T-helper 9 cell (primary cell): ENCODE measurements at regions not wholly inside any gene's neighbourhood (a gene's known extent, or its start where the extent isn't known, plus 50 kb on each side); places are given as distances from the start of the nearest gene placed in this dataset.

Experiments used
- DNase-seq: peaks from one replicate; pipeline ENCODE4 v3.0.0-alpha.2; 2020

DNA sequence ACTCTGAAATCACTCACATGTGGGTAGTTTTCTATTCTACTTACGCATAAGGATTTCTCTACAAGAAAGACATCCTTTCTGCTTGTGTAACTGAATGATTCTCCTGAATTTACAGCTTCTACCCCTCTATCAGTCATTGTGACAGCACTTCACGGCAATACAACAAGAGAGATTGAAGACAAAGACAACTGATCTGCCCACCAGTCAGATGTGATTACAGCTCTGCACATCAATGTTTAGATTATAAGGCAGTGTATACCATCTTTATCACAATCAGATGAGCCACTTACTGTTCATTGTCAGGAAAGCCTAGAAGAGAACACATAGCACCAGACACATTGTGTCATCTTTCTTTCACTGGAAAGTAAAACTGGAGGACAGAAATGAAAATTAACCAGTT lies 324.4 kb downstream of the CENPC start:
- no peak for DNase-seq

DNA sequence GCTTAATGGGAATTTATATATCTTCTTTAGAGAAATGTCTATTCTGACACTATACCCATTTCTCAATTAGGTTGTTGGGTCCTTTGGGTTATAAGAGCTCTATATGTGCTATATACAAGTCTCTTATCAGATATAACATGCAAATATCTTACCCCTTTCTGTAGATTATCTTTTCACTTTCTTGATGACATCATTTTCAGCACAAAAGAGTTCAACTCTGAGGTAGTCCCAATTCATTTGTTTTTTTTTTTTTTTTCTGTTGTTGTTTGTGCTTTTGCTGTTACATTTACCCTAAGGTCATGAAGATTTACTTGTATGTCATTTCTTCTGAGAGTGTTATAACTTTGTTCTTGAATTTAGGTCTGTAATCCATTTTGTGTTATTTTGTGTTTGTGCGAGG lies 326.4 kb downstream of the CENPC start:
- no peak for DNase-seq

DNA sequence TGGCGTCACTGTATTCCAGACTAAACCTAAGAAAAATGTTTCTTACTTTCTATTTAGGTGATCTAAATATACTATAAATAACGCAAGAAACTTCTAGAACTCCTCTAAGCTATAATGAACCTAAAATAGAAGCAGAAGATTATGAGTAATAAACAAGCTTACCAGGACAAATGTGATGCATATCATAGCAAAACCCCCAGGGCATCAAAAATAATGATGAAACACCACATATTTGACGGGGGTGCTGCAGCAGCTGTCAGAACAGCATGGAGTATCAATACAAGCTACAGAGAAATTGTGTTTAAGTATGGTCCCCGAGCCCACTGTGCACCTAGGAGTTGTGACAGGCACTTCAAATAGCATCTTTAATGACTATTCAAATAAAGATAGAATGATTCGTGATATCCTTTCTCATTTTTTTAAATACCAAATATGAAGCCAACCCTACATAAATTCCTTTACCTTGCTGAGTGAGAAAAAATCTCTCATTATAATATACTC lies 337.3 kb downstream of the CENPC start:
- DNase-seq, result no peak

GRCh38 chr4:67204441-67204840 lies 340.9 kb downstream of the CENPC start:
- no peak for DNase-seq

DNA sequence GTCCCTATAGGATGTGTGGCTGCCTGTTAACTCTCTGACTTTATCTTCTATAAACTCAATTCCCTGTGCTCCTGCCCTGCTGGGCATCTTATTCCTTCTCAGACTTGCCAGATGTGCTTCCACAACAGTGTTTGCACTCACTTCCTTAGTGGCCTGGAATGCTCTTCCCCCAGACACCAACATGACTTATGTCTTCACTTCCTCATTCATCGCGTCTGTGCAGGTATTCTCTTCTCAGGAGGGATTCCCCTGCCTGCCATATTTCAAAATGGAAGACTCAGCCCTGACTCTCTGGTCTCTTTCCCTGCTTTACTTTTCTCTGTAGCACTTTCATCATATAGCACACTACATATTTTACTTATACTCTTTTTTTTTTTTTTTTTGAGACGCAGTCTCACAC lies 344.0 kb downstream of the CENPC start:
- DNase-seq, result no peak

GRCh38 chr4:67198727-67199126 lies 346.6 kb downstream of the CENPC start:
- DNase-seq, result no peak

GRCh38 chr4:67167849-67168248 lies 377.5 kb downstream of the CENPC start:
- no peak for DNase-seq

DNA sequence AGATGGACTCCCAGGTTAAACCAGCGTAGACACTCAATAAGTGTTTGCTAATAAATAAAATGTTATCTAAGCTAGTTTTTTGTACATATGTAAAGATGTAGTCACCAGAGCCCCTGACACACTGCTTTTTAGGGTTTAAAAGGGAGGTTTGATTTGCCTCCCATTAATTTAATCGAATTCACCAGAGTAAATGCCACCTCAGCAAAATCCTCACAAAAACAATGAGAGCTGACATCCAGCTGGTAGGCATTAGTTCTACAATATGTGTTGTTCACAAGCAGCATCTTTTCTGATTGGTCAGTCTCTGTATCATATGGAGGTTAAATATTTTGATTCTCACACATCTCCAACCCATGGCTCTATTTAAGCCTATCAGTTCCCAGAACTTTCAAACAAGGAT lies 382.6 kb downstream of the CENPC start:
- no peak for DNase-seq

GRCh38 chr4:67161311-67161710 lies 384.0 kb downstream of the CENPC start:
- DNase-seq, result no peak

GRCh38 chr4:67160394-67160793 lies 384.9 kb downstream of the CENPC start:
- no peak for DNase-seq

GRCh38 chr4:67158666-67159065 lies 386.6 kb downstream of the CENPC start:
- no peak for DNase-seq

DNA sequence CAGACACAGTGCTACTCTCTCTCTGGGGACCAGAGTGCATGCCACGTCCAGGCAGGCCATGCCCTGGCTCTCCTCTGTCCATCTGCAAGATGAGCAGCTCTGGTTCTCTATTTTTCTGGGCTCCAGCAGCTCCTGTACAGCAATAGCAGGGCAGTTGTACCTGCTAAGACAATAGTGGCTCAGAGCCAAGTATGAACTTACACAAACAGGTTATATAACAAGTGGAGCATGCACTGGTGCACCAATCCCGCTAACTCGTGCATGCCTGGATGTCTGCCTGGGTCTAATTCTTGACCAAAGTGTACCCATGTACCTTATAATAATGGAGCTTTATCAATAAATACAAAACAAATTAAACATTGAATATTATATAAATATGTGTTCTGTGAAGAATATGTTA lies 392.3 kb downstream of the CENPC start:
- no peak for DNase-seq

- DNase-seq, result no peak
These were observed 393.6 kb downstream of the CENPC start for GRCh38 chr4:67151376-67152343.

GRCh38 chr4:67141586-67141985 lies 403.7 kb downstream of the CENPC start:
- DNase-seq, result no peak

DNA sequence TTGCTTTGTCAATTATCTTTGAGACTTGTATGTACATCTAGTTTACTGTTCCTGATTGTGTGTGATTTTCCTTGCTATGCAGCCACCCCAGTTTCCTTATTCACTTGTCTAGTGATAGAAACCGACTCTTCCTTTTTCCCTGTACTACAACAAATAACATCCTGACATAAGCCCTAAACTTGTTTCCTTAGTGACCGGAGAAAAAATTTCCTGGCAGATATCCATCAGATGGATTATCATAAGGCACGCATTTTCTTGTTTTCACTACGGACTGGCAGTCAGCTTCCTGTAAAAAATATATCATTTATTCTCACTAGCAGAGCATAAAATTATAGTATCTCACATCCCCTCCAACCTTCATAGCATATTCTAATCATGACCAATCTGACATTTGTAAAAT lies 410.7 kb downstream of the CENPC start:
- no peak for DNase-seq

- DNase-seq, result no peak
These were observed 412.1 kb downstream of the CENPC start for GRCh38 chr4:67133162-67133561.

- DNase-seq, result no peak
These were observed 414.1 kb downstream of the CENPC start for GRCh38 chr4:67131224-67131623.

- DNase-seq, result no peak
These were observed 414.9 kb downstream of the CENPC start for GRCh38 chr4:67130411-67130810.

GRCh38 chr4:67126570-67126969 lies 418.7 kb downstream of the CENPC start:
- DNase-seq, result no peak

DNA sequence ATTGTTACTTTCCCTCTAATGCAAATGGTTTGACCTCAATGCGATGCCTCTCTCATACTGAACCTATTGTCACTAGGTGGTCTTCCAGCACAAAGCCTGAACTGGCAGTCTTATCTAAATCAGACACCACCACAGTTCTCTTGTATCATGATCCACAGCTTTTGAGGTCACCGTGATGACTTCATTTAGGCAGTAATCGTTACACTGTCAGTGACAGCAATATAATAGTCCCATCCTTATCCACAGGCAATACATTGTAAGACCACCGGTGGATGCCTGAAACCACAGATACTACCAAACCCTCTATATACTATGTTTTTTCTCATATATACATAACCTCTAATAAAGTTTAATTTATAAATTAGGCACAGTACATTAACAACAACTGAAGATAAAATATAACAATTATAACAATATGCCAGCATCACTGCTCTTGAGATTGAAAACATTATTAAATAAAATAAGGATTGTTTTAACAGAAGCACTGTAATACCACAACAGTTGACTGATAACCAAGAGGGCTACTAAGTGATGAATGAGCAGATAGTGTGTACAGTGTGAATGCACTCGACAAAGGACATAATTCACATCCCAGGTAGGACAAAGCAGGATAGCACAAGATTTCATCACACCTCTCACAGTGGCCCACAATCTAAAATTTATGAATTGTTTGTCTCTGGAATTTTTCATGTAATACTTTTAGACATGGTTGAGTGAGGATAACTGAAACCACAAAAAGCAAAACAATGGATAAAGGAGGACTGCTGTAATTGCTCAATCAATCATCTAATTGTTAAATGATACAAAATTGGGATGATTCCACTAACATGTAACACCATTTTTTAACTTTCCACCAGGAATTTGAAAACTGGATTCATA lies 419.4 kb downstream of the CENPC start:
- no peak for DNase-seq

GRCh38 chr4:67124716-67125115 lies 420.6 kb downstream of the CENPC start:
- no peak for DNase-seq

DNA sequence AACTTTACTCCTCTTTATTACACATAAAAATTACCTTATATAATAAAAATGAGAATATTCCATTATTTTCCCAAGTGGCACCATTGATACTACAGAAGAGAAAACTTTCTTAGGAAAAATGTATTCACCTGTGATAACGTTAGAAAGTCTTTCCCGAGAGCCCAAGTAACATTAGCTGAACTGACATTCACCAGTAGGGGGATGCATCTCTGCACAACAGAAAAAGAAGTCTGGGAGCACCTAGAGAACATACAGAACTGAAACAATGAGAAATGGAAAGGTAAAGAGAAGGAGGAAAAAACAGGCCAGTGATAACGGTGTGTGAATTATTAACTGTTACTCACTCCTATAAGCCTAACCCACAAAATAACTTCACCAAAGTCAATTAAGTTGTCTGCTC lies 423.3 kb downstream of the CENPC start:
- DNase-seq, result no peak

- no peak for DNase-seq
These were observed 424.9 kb downstream of the CENPC start for GRCh38 chr4:67120369-67120768.

GRCh38 chr4:67109276-67109675 lies 436.0 kb downstream of the CENPC start:
- no peak for DNase-seq
